Hematopoietic multipotent progenitor cell treated with erythropoietin and hydrocortisone succinate and interleukin-3 and kit ligand, for 6 days (in vitro differentiated cells): ENCODE measurements at regions not wholly inside any gene's neighbourhood (a gene's known extent, or its start where the extent isn't known, plus 50 kb on each side); places are given as distances from the start of the nearest gene placed in this dataset.
"Not testable (repeated sequence)": the region's sequence is repeated elsewhere in the genome, so short reads cannot be mapped to it uniquely, and the experiment has no call there.

Experiments used
- DNase-seq: peaks from one replicate; pipeline ENCODE4 v3.0.0-alpha.2; 2015

GRCh38 chr12:89053817-89054216 lies 298.5 kb downstream of the DUSP6 start:
- DNase-seq = not testable (repeated sequence)

GRCh38 chr12:89051065-89051677 lies 301.1 kb downstream of the DUSP6 start:
- DNase-seq = peak; percentile 77

DNA sequence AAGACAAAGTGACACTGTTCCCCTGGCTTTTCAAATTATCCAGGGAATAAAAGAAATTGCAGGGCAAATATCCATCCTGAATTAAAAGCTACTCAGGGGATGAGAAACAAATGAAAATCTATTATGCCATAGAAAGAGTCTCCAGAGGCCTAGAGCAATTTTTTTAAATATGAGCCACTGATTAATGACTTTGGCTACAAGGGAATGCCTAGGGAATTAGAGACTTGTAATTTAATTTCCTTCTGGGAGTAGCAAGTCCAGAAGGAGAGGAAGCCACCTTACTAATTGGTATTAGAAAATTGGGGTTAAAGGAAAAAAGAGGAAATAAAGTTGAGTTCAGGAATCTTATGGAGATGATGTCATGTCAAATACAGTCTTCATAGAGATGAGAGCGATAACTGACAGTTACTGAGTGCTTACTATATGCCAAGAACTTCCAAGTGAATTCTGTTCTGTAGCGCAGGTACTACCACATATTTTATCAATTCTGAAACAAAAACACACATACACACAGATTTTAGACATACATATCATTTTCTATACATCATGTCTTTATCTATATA lies 304.4 kb downstream of the DUSP6 start:
- DNase-seq = no peak

GRCh38 chr12:89041078-89041477 lies 311.2 kb downstream of the DUSP6 start:
- no peak for DNase-seq

GRCh38 chr12:89040146-89040964 lies 311.9 kb downstream of the DUSP6 start:
- peak; percentile 77 for DNase-seq

DNA sequence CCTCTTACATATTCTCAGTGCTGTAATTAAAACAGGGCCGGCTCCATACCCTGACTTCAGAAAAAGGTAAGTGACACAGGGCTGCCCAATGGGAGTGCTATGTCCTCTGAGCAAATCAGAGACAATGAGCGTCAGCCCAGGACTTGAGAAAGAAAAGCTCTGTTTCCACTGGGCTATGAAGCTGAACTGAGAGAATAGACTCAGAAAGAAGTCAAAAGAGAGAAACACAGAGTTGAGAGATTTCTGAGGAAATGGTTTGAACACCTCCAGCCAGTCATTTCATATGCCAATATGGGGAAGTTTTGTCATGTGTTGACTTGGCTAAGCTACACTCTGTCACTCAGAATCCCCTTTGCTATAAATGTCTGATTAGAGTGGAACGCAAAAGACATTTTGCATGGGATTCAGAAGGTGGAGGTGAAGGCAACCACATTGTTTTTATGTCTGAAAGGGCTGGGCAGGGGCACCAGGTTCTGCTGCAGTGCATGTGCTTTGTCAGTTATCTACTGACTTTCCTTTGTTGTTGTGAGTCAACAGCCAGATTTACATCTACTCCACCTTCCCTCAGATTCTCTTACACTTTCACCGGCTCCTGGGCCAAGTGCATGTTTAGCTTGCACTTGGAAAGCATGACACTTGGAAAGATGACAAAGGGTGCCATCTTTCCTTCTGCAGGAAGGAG lies 313.3 kb downstream of the DUSP6 start:
- DNase-seq = no peak

GRCh38 chr12:89033062-89033461 lies 319.2 kb downstream of the DUSP6 start:
- peak; percentile 58 for DNase-seq

DNA sequence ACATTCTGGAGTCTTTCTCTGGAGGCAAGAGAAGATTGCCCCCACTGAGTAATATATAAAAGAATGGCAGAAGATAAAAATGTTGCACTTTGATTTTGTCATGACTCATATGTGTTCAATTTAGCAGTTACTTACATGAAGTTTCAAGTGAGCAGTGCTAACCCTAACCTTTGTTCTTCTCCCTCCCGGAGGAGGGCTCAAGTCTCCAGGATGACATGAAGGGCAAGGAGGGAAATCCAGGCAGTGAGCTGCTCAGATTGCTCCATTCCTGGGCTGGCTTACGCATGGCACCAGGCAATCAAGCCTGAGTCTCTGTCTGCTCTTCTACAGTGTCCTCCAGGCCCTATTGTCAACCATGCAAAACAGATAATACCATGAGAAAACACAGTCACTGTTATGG lies 322.3 kb downstream of the DUSP6 start:
- DNase-seq = no peak

DNA sequence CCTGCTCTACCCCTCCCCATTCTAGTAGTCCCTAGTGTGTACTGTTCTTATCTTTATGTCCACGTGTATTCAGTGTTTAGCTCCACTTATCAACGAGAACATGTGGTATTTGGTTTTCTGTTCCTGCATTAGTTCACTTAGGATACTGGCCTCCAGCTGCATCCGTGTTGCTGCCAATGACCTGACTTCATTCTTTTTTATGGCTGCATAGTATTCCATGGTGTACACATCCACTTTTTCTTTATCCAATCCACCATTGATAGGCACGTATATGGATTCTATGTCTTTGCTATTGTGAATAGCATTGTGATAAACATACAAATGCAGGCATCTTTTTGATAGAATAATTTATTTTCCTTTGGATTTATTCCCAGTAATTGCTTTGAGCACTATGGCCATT lies 327.7 kb downstream of the DUSP6 start:
- DNase-seq = no peak

- DNase-seq = no peak
Observed at GRCh38 chr12:89023936-89024335, 328.4 kb downstream of the DUSP6 start.

DNA sequence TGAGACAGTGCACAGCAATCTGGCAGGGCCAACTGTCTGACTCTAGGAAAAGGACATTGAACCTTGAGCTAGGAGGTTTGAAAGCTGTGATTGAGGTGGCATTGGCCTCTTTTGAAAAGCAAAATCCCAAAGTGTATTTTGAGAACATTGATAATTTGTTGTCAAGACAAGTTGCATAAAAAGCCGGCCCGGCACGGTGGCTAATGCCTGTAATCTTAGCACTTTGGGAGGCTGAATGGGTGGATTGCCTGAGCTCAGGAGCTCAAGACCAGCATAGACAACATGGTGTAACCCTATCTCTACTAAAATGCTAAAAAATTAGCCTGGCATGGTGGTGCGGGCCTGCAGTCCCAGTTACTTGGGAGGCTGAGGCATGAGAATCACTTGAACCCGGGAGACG lies 331.6 kb downstream of the DUSP6 start:
- no peak for DNase-seq

GRCh38 chr12:89020121-89020480 lies 332.2 kb downstream of the DUSP6 start:
- no peak for DNase-seq

DNA sequence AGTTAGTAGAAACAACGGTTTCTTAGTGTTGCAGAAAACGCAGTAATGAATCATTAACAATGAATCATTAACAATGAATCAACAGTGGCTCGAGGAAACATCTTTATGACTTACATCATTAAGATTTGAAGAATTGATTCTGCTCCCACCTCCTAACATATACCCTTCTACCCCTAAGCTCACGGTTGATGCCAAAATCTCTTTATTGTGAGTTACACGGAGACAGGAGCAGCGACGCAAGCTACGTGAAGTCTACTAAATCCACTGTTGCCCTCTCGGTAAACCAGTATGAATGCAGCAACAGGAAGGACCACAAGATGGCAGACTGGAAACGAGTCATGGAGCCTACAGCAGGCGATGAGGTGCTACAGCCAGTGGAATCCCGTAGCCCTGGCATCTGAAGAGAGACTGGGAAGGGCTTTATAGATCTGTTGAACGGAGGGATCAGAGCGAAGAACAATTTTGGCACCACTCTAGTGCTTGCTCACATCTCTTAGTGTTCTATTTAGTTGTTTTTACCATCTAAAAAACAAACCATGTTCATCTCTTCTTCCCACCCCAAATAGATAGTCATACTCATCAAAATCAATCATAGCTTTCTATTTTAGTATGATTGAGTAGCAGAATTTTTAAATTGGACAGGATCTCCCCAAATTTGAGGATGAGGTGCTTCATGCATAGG lies 332.7 kb downstream of the DUSP6 start:
- DNase-seq = peak; percentile 92

DNA sequence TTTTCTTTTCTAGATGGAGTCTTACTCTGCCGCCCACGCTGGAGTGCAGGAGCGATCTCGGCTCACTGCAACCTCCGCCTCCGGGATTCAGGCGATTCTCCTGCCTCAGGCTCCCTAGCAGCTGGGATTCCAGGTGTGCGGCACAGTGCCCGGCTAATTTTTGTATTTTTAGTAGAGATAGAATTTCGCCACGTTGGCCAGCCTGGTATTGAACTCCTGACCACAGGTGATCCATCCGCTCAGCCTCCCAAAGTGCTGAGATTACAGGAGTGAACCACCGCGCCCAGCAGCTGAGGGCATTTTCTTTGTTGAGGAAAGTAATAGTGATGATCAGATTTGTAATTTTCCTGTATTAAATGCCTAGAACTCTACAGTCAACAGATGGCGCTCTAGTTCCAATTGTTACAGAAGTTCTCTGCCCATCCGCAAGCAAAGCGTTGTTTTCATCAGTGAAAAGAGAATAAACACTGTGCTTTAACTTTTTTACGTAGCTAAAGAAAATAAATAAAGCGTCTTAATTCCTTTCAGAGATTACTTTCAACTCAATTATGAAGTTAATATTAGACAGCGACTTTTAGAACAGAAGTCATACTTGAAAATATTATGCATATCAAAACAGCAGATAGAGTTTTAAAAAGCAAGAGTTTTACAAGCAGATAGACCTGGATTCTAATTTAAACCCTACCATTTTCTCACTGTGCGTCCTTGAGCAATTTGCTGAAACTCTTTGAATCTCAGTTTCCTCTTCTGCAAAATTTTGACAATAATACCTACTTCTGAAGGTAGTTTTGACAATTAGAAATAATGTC lies 335.1 kb downstream of the DUSP6 start:
- DNase-seq = peak; percentile 93

GRCh38 chr12:89015419-89015818 lies 336.9 kb downstream of the DUSP6 start:
- no peak for DNase-seq

DNA sequence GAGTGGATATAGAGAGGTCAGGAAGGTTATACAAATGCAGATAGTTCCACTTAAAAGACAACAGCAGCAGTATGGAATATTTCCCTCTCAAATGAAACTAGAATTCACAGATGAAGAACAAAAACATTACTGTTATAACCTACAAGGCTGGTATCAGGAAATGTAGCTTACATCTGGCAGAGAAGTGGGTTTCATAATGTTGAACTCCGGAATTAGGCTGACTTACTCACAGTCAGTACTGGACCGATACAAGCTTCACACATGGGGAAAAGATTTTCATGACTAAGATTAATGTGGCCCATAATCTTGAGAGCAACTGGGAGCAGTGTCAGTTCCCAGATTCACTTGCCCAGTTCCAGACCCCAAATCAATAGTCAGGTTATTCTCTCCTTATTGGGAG lies 353.9 kb downstream of the DUSP6 start:
- DNase-seq = no peak

- DNase-seq = no peak
Observed at GRCh38 chr12:88996200-88996788, 356.0 kb downstream of the DUSP6 start.

- DNase-seq = no peak
Observed at GRCh38 chr12:88994971-88995370, 357.3 kb downstream of the DUSP6 start.

GRCh38 chr12:88994537-88994936 lies 357.8 kb downstream of the DUSP6 start:
- DNase-seq = no peak

- peak; percentile 65 for DNase-seq
Observed at GRCh38 chr12:88993651-88994050, 358.6 kb downstream of the DUSP6 start.

DNA sequence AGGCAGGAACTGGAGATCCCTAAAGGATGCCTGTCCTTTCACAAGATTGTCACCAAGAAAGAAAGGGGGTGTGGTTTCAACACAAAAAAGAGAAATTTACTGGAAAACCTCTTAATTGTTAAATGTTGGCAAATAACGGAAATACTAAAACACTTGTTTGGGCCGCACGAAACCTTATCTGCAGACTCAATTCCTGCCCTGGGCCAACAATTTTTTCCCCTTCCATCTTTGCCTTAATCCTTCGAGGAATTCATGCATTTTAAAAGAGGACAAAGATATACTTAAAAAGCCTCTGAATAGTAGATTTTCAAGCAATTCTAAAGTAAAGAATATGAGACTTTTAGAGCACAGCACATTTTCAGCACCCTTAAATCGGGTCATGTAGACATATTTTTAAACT lies 366.2 kb downstream of the DUSP6 start:
- DNase-seq = no peak

- peak; percentile 10 for DNase-seq
Observed at GRCh38 chr12:88985631-88986030, 366.7 kb downstream of the DUSP6 start.
